HG03108 (cell line): ENCODE measurements at regions not wholly inside any gene's neighbourhood (a gene's known extent, or its start where the extent isn't known, plus 50 kb on each side); places are given as distances from the start of the nearest gene placed in this dataset.

Source experiments
- ATAC-seq: cut with Tn5 transposase; IDR thresholded peaks from one replicate; pipeline ENCODE4 v1.9.1; 2021; ENCODE audit warnings: moderate library complexity; ENCODE audit not compliant: unreplicated experiment

GRCh38 chr7:96415293-96415940, 93.5 kb upstream of the SLC25A13 start:
- ATAC-seq: no peak

GRCh38 chr7:96414931-96415292, 93.0 kb upstream of the SLC25A13 start:
- no peak for ATAC-seq

- ATAC-seq: no peak
These were observed 88.4 kb upstream of the SLC25A13 start for GRCh38 chr7:96410126-96410839.

DNA sequence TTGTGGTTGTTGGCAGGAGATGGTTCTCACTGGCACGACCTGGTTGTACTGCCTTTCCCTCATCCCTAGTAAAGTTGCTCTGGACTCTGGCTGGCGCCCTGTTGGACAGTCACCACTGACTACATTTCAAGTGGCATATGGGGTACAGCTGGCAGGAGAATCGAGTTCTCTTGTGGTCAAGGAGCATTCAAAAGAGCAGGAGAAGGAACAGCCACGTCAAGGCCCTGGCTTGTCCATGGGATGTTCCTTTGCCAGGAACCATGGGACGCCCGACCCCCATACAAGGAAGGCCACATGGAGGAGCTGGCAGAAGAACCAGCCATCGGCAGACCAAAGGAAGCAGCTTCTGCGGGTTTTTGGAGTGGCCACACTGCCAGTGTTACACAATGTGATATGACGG, 87.0 kb upstream of the SLC25A13 start:
- no peak for ATAC-seq

- no peak for ATAC-seq
These were observed 85.5 kb upstream of the SLC25A13 start for GRCh38 chr7:96407427-96407826.

GRCh38 chr7:96402913-96403312, 81.0 kb upstream of the SLC25A13 start:
- no peak for ATAC-seq

DNA sequence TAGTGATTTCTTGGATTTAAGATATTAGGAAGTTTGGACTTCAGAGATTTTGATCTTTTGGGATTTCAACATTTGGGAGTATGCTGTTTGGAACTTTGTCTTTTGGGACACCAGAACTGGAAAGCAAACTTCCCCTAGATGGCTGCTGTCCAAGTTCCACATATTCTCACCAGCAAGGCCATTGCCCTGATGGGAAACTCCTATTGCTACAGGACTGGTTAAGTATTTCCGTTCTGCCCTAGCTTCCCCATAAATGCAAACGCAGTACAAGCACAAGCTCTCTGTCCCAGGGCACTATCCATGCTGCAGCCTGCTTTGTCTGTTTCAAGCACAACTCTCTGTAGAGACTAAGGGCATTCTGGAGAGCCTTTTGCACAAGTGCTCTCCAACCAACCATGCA, 79.3 kb upstream of the SLC25A13 start:
- no peak for ATAC-seq

DNA sequence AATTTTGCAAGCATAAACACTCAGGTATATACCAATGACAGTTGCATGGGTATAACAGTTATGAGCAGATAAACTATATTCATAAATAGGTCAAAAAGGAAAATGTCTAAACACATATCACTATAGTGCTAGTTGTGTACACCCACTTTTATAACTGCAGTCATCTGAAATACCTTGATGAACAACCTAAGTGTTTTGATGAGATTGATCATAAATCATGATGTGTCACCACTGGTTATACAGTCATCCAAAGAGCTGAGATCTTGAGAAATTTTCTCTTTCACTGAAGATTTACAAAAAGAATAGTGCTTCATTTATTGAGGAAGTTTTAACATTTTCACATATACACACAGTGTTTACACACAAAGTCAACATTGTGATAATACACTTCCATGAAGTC, 78.6 kb upstream of the SLC25A13 start:
- ATAC-seq: no peak

GRCh38 chr7:96400001-96400400, 78.1 kb upstream of the SLC25A13 start:
- ATAC-seq: no peak

GRCh38 chr7:96397936-96398598, 76.2 kb upstream of the SLC25A13 start:
- no peak for ATAC-seq

DNA sequence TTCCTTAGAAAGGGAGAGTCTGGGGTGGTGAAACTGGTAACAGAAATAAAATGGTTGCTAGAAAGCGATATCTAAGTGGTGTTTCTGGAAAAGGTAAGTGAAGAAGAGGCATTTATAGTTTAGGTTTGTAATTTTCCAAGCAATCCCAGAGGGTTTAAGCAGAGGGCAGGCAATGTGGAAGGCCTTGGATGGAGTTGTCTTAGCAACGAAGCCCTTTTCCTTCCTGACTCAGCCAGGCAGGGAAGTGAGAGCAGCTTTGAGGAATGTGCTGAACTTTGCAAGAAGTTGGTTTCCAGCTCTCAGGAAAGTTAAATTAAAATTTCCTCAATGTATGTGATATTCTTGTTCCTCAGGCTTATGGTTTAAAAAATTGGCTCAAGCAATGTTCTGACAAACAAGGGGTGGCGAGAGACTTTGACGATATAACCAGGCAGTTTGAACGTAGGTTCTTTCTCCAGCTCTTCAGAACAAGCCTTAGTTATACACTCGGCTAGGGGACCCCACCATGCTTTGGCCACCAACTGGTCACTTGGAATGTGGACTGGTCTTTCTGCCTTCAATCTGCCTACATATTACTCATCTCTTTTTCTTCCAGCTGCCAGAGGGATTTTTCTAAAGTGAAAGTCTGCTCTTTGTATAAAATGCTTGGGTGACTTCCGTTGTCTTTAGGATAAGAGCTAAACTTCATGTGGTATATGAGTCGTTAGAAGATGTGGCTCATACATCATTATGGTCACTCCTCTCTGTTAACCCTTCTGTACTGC, 66.9 kb upstream of the SLC25A13 start:
- no peak for ATAC-seq

DNA sequence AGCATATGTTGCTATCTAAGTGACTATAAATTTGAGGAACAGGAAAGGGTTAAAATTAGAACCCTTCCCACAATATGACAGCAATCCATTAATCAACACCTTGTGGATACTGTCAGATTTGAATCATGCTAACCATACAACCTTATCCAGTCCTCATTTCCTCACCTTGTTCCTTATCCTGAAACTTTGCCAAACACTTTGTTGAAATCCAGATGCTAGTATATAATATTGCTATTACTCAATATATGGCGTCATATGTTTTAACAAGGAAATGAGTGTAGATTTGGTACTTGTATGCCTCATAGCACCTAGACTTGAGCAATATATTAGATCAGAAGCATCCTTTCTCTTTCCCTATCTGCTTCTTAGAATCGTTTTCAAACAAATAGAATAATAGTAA, 66.3 kb upstream of the SLC25A13 start:
- no peak for ATAC-seq

DNA sequence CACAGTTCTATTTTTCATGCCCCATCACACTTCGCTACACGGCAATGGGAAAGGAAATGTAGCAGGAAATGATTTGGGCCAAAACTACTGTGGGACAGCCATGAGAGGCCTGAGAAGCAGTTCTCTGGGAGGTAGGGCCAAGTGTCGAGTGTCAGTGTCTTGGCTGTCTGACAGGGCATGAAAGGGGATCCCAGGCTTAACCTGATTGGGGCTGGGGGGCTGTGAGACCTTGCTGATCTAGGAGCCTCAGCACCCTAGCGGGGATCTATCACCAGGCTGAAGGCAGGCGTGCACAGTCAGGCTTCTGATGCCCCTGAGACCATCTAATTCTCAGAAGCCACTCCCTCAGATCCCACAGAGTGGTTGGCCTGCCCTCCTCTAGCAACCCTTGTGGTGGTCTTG, 58.2 kb upstream of the SLC25A13 start:
- no peak for ATAC-seq

- ATAC-seq: no peak
These were observed 55.5 kb upstream of the SLC25A13 start for GRCh38 chr7:96377399-96377798.
